ENCODE measurements at regions not wholly inside any gene's neighbourhood (a gene's known extent, or its start where the extent isn't known, plus 50 kb on each side); places are given as distances from the start of the nearest gene placed in this dataset.

- ChIA-PET CTCF (no interaction called here), POLR2A (no interaction called here)
- no peaks in the 10 kb centered on the region for H3K4me1 Mint-ChIP-seq (ENCODE audit: low read depth, unreplicated experiment)
- H3K4me3 Mint-ChIP-seq (ENCODE audit: unreplicated experiment): no peak overlapping the region
- H3K36me3 ChIP-seq (ENCODE audit: control insufficient read depth, insufficient read depth, low read length): no peaks in the 10 kb centered on the region
- no peaks in the 10 kb centered on the region for H3K4me1 ChIP-seq
- H3K27ac Mint-ChIP-seq (ENCODE audit: unreplicated experiment): no peak overlapping the region
- intact Hi-C loops (cut with micrococcal nuclease; ENCODE audit: unreplicated experiment): no loop called here
- no peaks in the 10 kb centered on the region for H3K9me3 ChIP-seq
- no peak for DNase-seq
- no TSS peak for BruUV-seq (replicated peaks)
- no peaks in the 10 kb centered on the region for H3K27me3 Mint-ChIP-seq (ENCODE audit: insufficient read depth, unreplicated experiment)
- H3K36me3 Mint-ChIP-seq (ENCODE audit: insufficient read depth, unreplicated experiment): no peaks in the 10 kb centered on the region
- no peaks in the 10 kb centered on the region for H3K9me3 Mint-ChIP-seq (ENCODE audit: unreplicated experiment)
- H3K27me3 ChIP-seq (replicated peaks; ENCODE audit: control insufficient read depth, insufficient read depth, low read length): no peaks in the 10 kb centered on the region
- H3K4me3 ChIP-seq (ENCODE audit: low read depth, low read length): no peak overlapping the region
- TF ChIP-seq CTCF (IDR thresholded peaks at IDR 0.05; ENCODE audit: insufficient read depth in 1 of 2, low read depth in 1 of 2, low read length in 1 of 2, severe bottlenecking in 1 of 2, unreplicated experiment in 1 of 2): no peak
These were observed 525.3 kb downstream of the KLF12 start for GRCh38 chr13:73608711-73609485.

- Histone ChIP-seq H3K9me3 (no peaks in the 10 kb centered on the region), H3K36me3 (ENCODE audit: control insufficient read depth, insufficient read depth, low read length) (no peaks in the 10 kb centered on the region), H3K4me1 (no peaks in the 10 kb centered on the region), H3K4me3 (ENCODE audit: low read depth, low read length) (no peak overlapping the region), H3K27me3 (replicated peaks; ENCODE audit: control insufficient read depth, insufficient read depth, low read length) (no peaks in the 10 kb centered on the region)
- H3K27ac Mint-ChIP-seq (ENCODE audit: unreplicated experiment): no peak overlapping the region
- ChIA-PET POLR2A (interaction anchor here (0.5 kb wide), 1 partner anchor 210 kb away, joined by 3 read pairs; no protein-coding TSS in a partner anchor), CTCF (no interaction called here)
- H3K9me3 Mint-ChIP-seq (ENCODE audit: unreplicated experiment): no peaks in the 10 kb centered on the region
- TF ChIP-seq CTCF (IDR thresholded peaks at IDR 0.05; ENCODE audit: insufficient read depth in 1 of 2, low read depth in 1 of 2, low read length in 1 of 2, severe bottlenecking in 1 of 2, unreplicated experiment in 1 of 2): no peak
- no peaks in the 10 kb centered on the region for H3K4me1 Mint-ChIP-seq (ENCODE audit: low read depth, unreplicated experiment)
- H3K4me3 Mint-ChIP-seq (ENCODE audit: unreplicated experiment): no peak overlapping the region
- no peaks in the 10 kb centered on the region for H3K36me3 Mint-ChIP-seq (ENCODE audit: insufficient read depth, unreplicated experiment)
- intact Hi-C loops (cut with micrococcal nuclease; ENCODE audit: unreplicated experiment): no loop called here
- no peak for DNase-seq
- no peaks in the 10 kb centered on the region for H3K27me3 Mint-ChIP-seq (ENCODE audit: insufficient read depth, unreplicated experiment)
- BruUV-seq (replicated peaks): no TSS peak
These were observed 526.1 kb downstream of the KLF12 start for GRCh38 chr13:73608157-73608516.

GRCh38 chr13:73607489-73608156 lies 526.6 kb downstream of the KLF12 start:
- Mint-ChIP-seq H3K4me1 (ENCODE audit: low read depth, unreplicated experiment) (no peaks in the 10 kb centered on the region), H3K36me3 (ENCODE audit: insufficient read depth, unreplicated experiment) (no peaks in the 10 kb centered on the region), H3K27ac (ENCODE audit: unreplicated experiment) (no peak overlapping the region), H3K9me3 (ENCODE audit: unreplicated experiment) (no peaks in the 10 kb centered on the region), H3K4me3 (ENCODE audit: unreplicated experiment) (no peak overlapping the region), H3K27me3 (ENCODE audit: insufficient read depth, unreplicated experiment) (no peaks in the 10 kb centered on the region)
- DNase-seq: no peak
- BruUV-seq (replicated peaks): no TSS peak
- CTCF ChIA-PET: no interaction called here
- no peaks in the 10 kb centered on the region for H3K9me3 ChIP-seq
- no peaks in the 10 kb centered on the region for H3K36me3 ChIP-seq (ENCODE audit: control insufficient read depth, insufficient read depth, low read length)
- TF ChIP-seq CTCF (IDR thresholded peaks at IDR 0.05; ENCODE audit: insufficient read depth in 1 of 2, low read depth in 1 of 2, low read length in 1 of 2, severe bottlenecking in 1 of 2, unreplicated experiment in 1 of 2): no peak
- no peaks in the 10 kb centered on the region for H3K27me3 ChIP-seq (replicated peaks; ENCODE audit: control insufficient read depth, insufficient read depth, low read length)
- intact Hi-C loops (cut with micrococcal nuclease; ENCODE audit: unreplicated experiment): no loop called here
- POLR2A ChIA-PET: interaction anchor here (0.5 kb wide), 1 partner anchor 209 kb away, joined by 3 read pairs; no protein-coding TSS in a partner anchor
- no peak overlapping the region for H3K4me3 ChIP-seq (ENCODE audit: low read depth, low read length)
- no peaks in the 10 kb centered on the region for H3K4me1 ChIP-seq

All from Caco-2 (cell line).